ENCODE measurements at regions not wholly inside any gene's neighbourhood (a gene's known extent, or its start where the extent isn't known, plus 50 kb on each side); places are given as distances from the start of the nearest gene placed in this dataset.

DNA sequence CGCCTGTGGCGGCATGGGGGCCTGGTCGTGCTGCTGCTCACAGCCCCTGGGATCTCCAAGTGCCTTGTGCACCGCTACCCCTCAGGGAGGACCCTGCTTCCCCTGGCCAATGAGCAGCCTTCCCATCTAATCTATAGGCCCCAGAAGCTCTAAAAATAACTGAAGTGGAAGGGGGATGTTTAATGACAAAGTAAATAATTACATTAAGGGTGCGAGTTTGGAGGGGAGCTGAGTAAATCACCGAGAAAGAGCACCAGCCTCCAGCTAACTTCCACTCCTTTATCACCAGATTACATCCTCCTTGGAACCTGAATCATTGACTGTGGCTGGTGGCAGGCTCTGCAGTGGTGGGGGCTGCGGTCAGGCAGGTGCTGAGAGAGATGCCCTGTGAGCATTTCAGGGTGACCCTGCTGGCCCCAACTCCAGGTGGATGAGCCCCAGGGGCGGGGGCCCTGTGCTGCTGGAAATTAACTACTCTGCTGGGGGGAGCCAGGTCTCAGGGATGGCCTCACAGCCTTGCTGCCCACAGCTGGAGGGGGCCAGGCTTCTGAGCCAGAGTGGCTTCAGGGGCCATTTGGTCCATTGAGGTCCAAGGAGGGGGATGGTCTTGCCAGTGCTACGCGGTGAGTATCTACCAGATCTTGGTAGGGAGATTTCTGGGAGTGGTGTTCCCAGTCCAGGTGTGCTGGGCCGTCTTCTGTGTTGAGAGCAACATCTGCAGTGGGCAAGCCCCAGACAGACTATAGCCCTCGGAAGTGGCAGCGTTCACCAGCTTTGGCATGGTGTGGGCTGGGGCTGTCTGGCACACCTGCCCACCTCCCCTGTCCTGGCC lies 74.2 kb downstream of the GLI2 start:
- Mint-ChIP-seq H3K27ac (no peak overlapping the region), H3K36me3 (ENCODE audit: insufficient read depth) (no peaks in the 10 kb centered on the region)

GRCh38 chr2:120810639-120811038 lies 75.0 kb downstream of the GLI2 start:
- Mint-ChIP-seq H3K27ac (no peak overlapping the region), H3K27me3 (peaks cover 70% of the 10 kb centered on the region), H3K9me3 (ENCODE audit: low read depth) (no peaks in the 10 kb centered on the region), H3K4me1 (ENCODE audit: low read depth) (peaks cover 9% of the 10 kb centered on the region), H3K4me3 (ENCODE audit: low read depth) (no peak overlapping the region), H3K36me3 (ENCODE audit: insufficient read depth) (no peaks in the 10 kb centered on the region)
- DNase-seq (ENCODE audit: low spot score, unreplicated experiment) = no peak
- TF ChIP-seq CTCF (IDR thresholded peaks at IDR 0.05; ENCODE audit: unreplicated experiment) = no peak

More for the DNA sequence above, 74.2 kb downstream of the GLI2 start:
- H3K4me3 Mint-ChIP-seq (ENCODE audit: low read depth) = no peak overlapping the region
- H3K4me1 Mint-ChIP-seq (ENCODE audit: low read depth) = peaks cover 9% of the 10 kb centered on the region
- peaks cover 70% of the 10 kb centered on the region for H3K27me3 Mint-ChIP-seq
- DNase-seq (ENCODE audit: low spot score, unreplicated experiment) = no peak
- no peaks in the 10 kb centered on the region for H3K9me3 Mint-ChIP-seq (ENCODE audit: low read depth)
- no peak for TF ChIP-seq CTCF (IDR thresholded peaks at IDR 0.05; ENCODE audit: unreplicated experiment)

DNA sequence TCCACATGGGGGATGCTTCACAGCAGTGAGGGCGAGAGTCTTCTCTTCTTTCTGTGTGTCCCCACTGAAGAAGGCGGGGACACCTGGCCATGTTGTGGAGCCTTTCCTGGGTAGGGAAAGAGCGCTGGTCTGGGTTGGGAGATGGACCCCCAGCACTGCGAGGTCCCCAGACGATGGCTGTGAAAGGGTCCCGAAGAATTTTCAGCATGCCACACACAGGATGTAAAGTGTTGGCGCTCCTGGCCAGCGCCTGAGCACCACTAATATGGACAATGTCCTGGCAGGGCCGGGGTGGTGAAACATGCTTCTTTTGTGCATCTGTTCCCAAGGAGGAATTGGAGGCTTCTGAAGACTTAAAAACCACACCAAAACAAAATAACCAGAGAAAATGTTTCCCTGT lies 77.2 kb downstream of the GLI2 start:
- H3K27ac Mint-ChIP-seq = no peak overlapping the region
- no peaks in the 10 kb centered on the region for H3K36me3 Mint-ChIP-seq (ENCODE audit: insufficient read depth)
- no peak for TF ChIP-seq CTCF (IDR thresholded peaks at IDR 0.05; ENCODE audit: unreplicated experiment)
- H3K4me1 Mint-ChIP-seq (ENCODE audit: low read depth) = peaks cover 9% of the 10 kb centered on the region
- no peak overlapping the region for H3K4me3 Mint-ChIP-seq (ENCODE audit: low read depth)
- no peak for DNase-seq (ENCODE audit: low spot score, unreplicated experiment)
- no peaks in the 10 kb centered on the region for H3K9me3 Mint-ChIP-seq (ENCODE audit: low read depth)
- peaks cover 65% of the 10 kb centered on the region for H3K27me3 Mint-ChIP-seq

DNA sequence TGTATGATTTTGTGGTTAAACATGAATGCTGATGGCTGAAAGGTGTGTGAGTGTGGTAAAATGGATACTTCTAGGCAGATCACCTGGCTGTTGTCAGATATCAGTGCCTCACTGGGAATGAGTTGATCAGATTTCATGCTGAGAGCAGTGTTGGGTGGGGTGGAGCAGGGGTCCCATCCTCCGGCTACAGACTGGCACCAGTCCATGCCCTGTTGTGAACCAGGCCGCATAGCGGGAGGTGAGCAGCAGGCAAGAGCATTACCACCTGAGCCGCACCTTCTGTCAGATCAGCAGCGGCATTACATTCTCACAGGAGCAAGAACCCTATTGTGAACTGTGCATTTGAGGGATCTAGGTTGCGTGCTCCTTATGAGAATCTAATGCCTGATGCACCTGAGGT lies 78.7 kb downstream of the GLI2 start:
- no peak overlapping the region for H3K4me3 Mint-ChIP-seq (ENCODE audit: low read depth)
- no peak overlapping the region for H3K27ac Mint-ChIP-seq
- peaks cover 8% of the 10 kb centered on the region for H3K4me1 Mint-ChIP-seq (ENCODE audit: low read depth)
- DNase-seq (ENCODE audit: low spot score, unreplicated experiment) = no peak
- H3K9me3 Mint-ChIP-seq (ENCODE audit: low read depth) = no peaks in the 10 kb centered on the region
- no peak for TF ChIP-seq CTCF (IDR thresholded peaks at IDR 0.05; ENCODE audit: unreplicated experiment)
- peaks cover 61% of the 10 kb centered on the region for H3K27me3 Mint-ChIP-seq
- H3K36me3 Mint-ChIP-seq (ENCODE audit: insufficient read depth) = no peaks in the 10 kb centered on the region

GRCh38 chr2:120815292-120815691 lies 79.6 kb downstream of the GLI2 start:
- Mint-ChIP-seq H3K9me3 (ENCODE audit: low read depth) (no peaks in the 10 kb centered on the region), H3K4me1 (ENCODE audit: low read depth) (peaks cover 6% of the 10 kb centered on the region), H3K27me3 (peaks cover 60% of the 10 kb centered on the region), H3K4me3 (ENCODE audit: low read depth) (no peak overlapping the region), H3K27ac (no peak overlapping the region), H3K36me3 (ENCODE audit: insufficient read depth) (no peaks in the 10 kb centered on the region)
- DNase-seq (ENCODE audit: low spot score, unreplicated experiment) = no peak
- no peak for TF ChIP-seq CTCF (IDR thresholded peaks at IDR 0.05; ENCODE audit: unreplicated experiment)
